Tibial artery (tissue), 4 donors: ENCODE measurements at regions not wholly inside any gene's neighbourhood (a gene's known extent, or its start where the extent isn't known, plus 50 kb on each side); places are given as distances from the start of the nearest gene placed in this dataset.

Experiments
- DNase-seq, 2 donors: peaks; one replicate each; pipeline ENCODE4 v3.0.0-alpha.2; 2019
- H3K27ac ChIP-seq, 2 donors: fragments of 200-600 bp; sonication (generic) in 1 of 2; 1 replicate in 1 of 2; 2 replicates in 1 of 2; pipeline ENCODE4 v1.5.1; 2018 to 2019; ENCODE audit warnings: mild to moderate bottlenecking in 1 of 2
- H3K27me3 ChIP-seq, 2 donors: fragments of 200-600 bp; sonication (generic) in 1 of 2; one replicate each; pipeline versions ENCODE4 v1.5.1 to v1.6.0; 2016 to 2019
- H3K36me3 ChIP-seq, 3 donors: fragments of 200-600 bp; sonication (generic) in 2 of 3; one replicate each; pipeline ENCODE4 v1.5.1; 2016 to 2019; ENCODE audit warnings: mild to moderate bottlenecking in 2 of 3
- H3K4me1 ChIP-seq, 4 donors: fragments of 200-600 bp; sonication (generic) in 2 of 4; 1 replicate in 3 of 4; 2 replicates in 1 of 4; pipeline ENCODE4 v1.5.1; 2016 to 2019
- H3K4me3 ChIP-seq, 2 donors: fragments of 200-600 bp; sonication (generic) in 1 of 2; 1 replicate in 1 of 2; 2 replicates in 1 of 2; pipeline ENCODE4 v1.5.1; 2018 to 2019; ENCODE audit warnings: mild to moderate bottlenecking in 2 of 2
- H3K9me3 ChIP-seq, 3 donors: fragments of 200-600 bp; sonication (generic) in 1 of 3; one replicate each; pipeline ENCODE4 v1.5.1; 2016 to 2019
- intact Hi-C: fragments of 100-400 bp; cut with DNase I; formaldehyde crosslinking; loops from one replicate; pipeline ENCODE4 v1.15.0; 2023; ENCODE audit warnings: low total_unique reads
- TF ChIP-seq, protein P1 (sequence below), 2 experiments: fragments of 200-600 bp in 1 of 2; fragments of 450-650 bp in 1 of 2; IDR thresholded peaks; one replicate each; pipeline ENCODE4 v1.5.1; 2017 to 2019; ENCODE audit warnings: antibody characterized with exemption in 2 of 2, mild to moderate bottlenecking in 1 of 2, moderate library complexity in 1 of 2

DNA sequence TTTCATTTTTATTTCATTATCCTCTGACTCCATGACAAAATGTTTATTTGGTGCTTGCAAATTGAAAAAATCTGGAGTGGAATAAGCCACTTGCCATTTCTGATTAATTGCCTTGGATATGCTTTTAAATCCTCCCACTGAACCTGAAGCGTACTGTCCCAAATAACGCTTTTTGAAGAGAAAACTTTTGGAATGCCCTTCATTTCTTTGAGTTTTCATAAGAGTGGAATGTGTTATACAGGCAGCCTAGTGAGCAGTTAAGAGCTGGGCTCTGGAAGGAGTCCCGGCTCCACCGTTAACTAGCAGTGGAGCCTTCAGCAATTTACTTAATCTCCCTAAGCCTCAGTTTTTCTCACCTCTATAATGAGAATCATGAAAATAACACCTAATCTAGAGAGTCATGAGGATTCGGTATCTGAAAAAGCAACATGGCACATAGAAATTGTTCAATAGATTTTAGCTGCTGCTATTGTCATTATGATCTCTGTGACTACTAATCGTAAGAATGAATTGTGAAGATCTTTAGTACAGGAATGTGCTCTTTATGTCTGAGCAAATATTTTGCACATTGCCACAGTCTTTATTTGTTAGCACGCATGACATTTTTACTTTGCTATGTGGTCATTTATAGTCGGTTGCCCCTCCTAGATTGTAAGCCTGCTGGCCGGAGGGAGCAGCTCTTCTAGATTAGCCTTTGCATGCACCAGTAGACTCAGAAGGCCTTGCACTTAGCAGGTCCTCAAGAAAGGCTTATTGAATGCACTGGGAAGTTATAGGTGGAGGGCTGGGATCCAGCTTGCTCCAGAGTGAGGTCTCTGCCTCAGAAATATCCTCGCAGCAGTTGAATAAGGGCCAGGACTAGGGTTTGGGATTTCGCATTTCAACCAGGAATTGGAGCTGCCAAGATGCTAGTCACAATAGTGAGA is 59.4 kb downstream of the PLCE1 start:
- Histone ChIP-seq H3K4me1 (peaks cover 0 to 11% (median 0%) of the 10 kb centered on the region in 4 donors), H3K4me3 (no peak overlapping the region), H3K9me3 (no peaks in the 10 kb centered on the region), H3K27ac (no peak overlapping the region), H3K27me3 (no peaks in the 10 kb centered on the region), H3K36me3 (no peaks in the 10 kb centered on the region)
- intact Hi-C loops = no loop called here
- TF ChIP-seq, protein P1, sequence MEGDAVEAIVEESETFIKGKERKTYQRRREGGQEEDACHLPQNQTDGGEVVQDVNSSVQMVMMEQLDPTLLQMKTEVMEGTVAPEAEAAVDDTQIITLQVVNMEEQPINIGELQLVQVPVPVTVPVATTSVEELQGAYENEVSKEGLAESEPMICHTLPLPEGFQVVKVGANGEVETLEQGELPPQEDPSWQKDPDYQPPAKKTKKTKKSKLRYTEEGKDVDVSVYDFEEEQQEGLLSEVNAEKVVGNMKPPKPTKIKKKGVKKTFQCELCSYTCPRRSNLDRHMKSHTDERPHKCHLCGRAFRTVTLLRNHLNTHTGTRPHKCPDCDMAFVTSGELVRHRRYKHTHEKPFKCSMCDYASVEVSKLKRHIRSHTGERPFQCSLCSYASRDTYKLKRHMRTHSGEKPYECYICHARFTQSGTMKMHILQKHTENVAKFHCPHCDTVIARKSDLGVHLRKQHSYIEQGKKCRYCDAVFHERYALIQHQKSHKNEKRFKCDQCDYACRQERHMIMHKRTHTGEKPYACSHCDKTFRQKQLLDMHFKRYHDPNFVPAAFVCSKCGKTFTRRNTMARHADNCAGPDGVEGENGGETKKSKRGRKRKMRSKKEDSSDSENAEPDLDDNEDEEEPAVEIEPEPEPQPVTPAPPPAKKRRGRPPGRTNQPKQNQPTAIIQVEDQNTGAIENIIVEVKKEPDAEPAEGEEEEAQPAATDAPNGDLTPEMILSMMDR (IDR thresholded peaks at IDR 0.05) = no peak
- DNase-seq = no peak

DNA sequence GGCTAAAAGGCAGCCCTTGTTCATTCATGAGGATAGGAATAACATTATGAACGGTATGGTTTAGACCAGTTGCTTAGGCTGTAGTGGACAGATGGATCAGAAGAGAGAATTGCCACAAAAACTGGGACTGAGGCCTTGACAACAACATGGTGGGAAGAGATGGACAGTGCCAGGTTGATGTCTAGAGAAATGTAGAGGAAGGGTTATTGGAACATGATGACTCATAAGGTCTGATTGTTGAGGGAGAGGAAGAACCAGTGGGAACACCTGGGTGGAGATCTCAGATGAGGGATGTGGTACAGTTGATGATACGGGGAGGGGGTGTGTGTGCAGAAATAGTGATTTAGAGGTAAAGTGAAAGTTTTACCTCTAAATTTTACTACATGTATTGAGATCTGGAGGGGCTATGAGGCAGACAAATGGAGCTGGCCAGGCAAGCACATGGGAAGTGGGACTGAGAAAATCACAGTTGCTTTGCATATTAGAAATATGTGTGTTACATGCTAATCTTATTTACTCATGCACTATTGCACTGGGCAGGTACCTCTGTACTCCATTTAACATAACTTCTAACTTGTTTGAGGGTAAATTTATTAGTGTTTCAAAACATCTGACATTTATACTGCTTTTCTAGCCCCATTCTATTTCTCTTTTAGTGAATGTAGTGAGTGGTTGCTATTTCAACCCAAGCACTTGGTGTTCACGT is 65.6 kb downstream of the PLCE1 start:
- Histone ChIP-seq H3K4me3 (no peak overlapping the region), H3K9me3 (no peaks in the 10 kb centered on the region), H3K27ac (no peak overlapping the region), H3K4me1 (no peaks in the 10 kb centered on the region), H3K36me3 (no peaks in the 10 kb centered on the region), H3K27me3 (no peaks in the 10 kb centered on the region)
- no peak for DNase-seq
- intact Hi-C loops = no loop called here
- TF ChIP-seq, protein P1 (IDR thresholded peaks at IDR 0.05) = no peak

DNA sequence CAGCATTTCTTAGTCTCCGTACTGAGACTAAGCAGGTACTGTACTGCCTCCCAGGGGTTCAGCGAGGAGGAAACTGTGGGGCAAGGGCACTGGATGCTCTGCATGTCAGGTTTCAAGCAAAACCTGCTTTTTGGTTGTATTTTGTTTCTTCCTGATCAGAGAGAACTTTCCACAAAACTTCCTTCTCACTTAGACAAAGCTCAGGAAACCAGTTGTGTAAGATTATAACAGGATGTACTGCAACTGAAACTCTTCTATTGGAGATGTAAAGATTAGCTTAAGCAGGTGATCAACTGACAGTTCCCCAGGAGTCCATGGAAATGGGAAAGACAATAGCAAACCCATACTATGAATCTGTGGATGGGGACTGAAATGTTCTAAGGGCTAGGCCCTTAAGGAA is 67.3 kb downstream of the PLCE1 start:
- no peaks in the 10 kb centered on the region for H3K9me3 ChIP-seq
- DNase-seq = no peak
- TF ChIP-seq, protein P1 (IDR thresholded peaks at IDR 0.05) = no peak
- H3K27ac ChIP-seq = no peak overlapping the region
- H3K4me1 ChIP-seq = no peaks in the 10 kb centered on the region
- H3K4me3 ChIP-seq = no peak overlapping the region
- intact Hi-C loops = loop anchor here (10.0 kb wide), 1 partner anchor 146 kb away; no protein-coding TSS in a partner anchor
- no peaks in the 10 kb centered on the region for H3K36me3 ChIP-seq
- H3K27me3 ChIP-seq = no peaks in the 10 kb centered on the region

DNA sequence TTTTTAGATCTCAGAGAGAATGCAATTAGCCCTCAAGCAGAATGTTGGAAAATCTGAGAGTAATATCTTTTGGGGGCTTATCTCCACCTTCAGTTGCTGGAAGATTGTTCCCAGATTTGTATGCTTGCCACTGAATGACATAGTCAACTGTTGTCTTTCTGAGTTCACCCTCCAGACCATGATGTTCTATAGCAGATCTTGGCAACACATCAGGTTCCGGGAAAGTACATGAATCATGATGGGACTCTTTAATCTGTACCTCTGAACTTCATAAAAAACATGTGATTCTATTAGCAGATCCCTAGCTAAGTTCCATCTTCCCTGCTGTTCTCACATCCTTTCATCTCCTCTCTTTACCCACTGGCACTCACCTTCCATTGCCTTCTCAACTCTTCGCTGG is 68.9 kb downstream of the PLCE1 start:
- H3K4me1 ChIP-seq = no peaks in the 10 kb centered on the region
- DNase-seq = no peak
- no peaks in the 10 kb centered on the region for H3K36me3 ChIP-seq
- H3K9me3 ChIP-seq = no peaks in the 10 kb centered on the region
- no peak overlapping the region for H3K27ac ChIP-seq
- TF ChIP-seq, protein P1 (IDR thresholded peaks at IDR 0.05) = no peak
- intact Hi-C loops = loop anchor here (10.0 kb wide), 1 partner anchor 148 kb away; no protein-coding TSS in a partner anchor
- H3K27me3 ChIP-seq = no peaks in the 10 kb centered on the region
- no peak overlapping the region for H3K4me3 ChIP-seq

DNA sequence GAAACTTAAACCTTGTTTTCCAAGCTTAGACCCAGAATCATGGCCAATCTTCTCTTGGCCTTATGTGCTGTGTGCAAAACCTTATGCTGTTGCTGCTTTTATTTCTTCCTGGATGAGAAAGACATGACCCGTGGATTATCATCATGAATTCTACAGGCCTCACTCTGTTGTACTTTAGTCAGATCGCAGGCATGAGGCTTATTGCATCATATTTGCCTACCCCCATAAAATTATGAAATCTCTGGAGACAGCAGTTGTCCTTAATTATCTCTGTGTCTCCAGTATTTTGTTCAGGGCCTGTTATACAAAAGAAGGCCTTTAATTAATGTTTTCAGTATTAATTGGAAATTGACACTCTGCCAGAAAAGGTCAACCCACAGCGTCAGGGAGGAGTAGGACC is 71.6 kb downstream of the PLCE1 start:
- Histone ChIP-seq H3K36me3 (no peaks in the 10 kb centered on the region), H3K9me3 (no peaks in the 10 kb centered on the region), H3K27me3 (no peaks in the 10 kb centered on the region), H3K4me3 (no peak overlapping the region), H3K4me1 (no peaks in the 10 kb centered on the region), H3K27ac (no peak overlapping the region)
- DNase-seq = no peak
- TF ChIP-seq, protein P1 (IDR thresholded peaks at IDR 0.05) = no peak
- intact Hi-C loops = loop anchor here (10.0 kb wide), 1 partner anchor 151 kb away; no protein-coding TSS in a partner anchor
